Astrocyte (in vitro differentiated cells and primary cell): ENCODE measurements at regions not wholly inside any gene's neighbourhood (a gene's known extent, or its start where the extent isn't known, plus 50 kb on each side); places are given as distances from the start of the nearest gene placed in this dataset.

Experiments
- EZH2 ChIP-seq: IDR thresholded peaks from 2 replicates; pipeline ENCODE4 v1.6.1; 2012; ENCODE audit warnings: mild to moderate bottlenecking, low read length, inconsistent platforms; ENCODE audit not compliant: insufficient read depth
- TF ChIP-seq, protein P1 (sequence below): IDR thresholded peaks from 2 replicates; pipeline ENCODE4 v1.5.1; 2011; ENCODE audit warnings: low read depth, mild to moderate bottlenecking, inconsistent platforms, low read length, moderate library complexity; ENCODE audit not compliant: insufficient read depth

DNA sequence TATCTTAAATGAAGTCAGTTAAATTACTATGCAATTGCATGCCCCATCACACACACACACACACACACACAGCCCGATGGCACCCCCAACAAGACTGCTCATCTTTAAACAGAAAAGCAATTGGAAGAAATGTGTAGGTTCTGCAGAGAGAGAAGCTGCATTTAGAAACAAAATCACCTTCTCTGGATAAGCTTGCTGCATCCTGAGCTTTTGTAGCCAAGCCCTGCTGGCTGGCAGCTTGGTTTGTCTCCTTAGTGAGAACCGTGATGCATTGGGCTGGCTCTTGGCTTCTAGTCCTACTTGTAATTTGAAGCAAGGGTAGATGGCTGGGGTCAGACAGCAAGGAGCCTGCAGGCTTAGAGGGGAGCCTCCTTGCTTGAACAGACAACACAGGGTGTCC lies 153.8 kb downstream of the SOX9 start:
- TF ChIP-seq, protein P1, sequence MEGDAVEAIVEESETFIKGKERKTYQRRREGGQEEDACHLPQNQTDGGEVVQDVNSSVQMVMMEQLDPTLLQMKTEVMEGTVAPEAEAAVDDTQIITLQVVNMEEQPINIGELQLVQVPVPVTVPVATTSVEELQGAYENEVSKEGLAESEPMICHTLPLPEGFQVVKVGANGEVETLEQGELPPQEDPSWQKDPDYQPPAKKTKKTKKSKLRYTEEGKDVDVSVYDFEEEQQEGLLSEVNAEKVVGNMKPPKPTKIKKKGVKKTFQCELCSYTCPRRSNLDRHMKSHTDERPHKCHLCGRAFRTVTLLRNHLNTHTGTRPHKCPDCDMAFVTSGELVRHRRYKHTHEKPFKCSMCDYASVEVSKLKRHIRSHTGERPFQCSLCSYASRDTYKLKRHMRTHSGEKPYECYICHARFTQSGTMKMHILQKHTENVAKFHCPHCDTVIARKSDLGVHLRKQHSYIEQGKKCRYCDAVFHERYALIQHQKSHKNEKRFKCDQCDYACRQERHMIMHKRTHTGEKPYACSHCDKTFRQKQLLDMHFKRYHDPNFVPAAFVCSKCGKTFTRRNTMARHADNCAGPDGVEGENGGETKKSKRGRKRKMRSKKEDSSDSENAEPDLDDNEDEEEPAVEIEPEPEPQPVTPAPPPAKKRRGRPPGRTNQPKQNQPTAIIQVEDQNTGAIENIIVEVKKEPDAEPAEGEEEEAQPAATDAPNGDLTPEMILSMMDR = no peak
- TF ChIP-seq EZH2 = no peak
